SK-N-SH (cell line): ENCODE measurements at regions not wholly inside any gene's neighbourhood (a gene's known extent, or its start where the extent isn't known, plus 50 kb on each side); places are given as distances from the start of the nearest gene placed in this dataset.

Experiments used
- CTCF ChIA-PET: fragments of 300-600, 350-600 bp; formaldehyde crosslinking; extraction: SDS; loops from one replicate; lab custom pipeline; 2021; lab: Yijun Ruan, JAX
- POLR2A ChIA-PET: fragments of 350-600 bp; sonication (Branson Sonifier 250); formaldehyde crosslinking; extraction: SDS; loops from one replicate; lab custom pipeline; 2020; ENCODE audit warnings: antibody characterized with exemption, inconsistent platforms; lab: Yijun Ruan, JAX
- DNase-seq: peaks from one replicate; pipeline ENCODE4 v3.0.0; 2012
- H2AFZ ChIP-seq: fragments of 200-600 bp; sonication (generic); 2 replicates; pipeline ENCODE4 v1.8.1; 2016; ENCODE audit warnings: antibody characterized with exemption, mild to moderate bottlenecking, low read depth
- H3F3A ChIP-seq: fragments of 200-600 bp; sonication (generic); replicated peaks from 2 replicates; pipeline ENCODE3; 2016; ENCODE audit warnings: antibody characterized with exemption, mild to moderate bottlenecking; ENCODE audit not compliant: insufficient read depth
- H3K27ac ChIP-seq, 2 experiments: fragments of 200-500 bp in 1 of 2; fragments of 200-600 bp in 1 of 2; sonication (Bioruptor generic) in 1 of 2; sonication (generic), shearing (Covaris generic) in 1 of 2; 2 replicates each; pipeline versions ENCODE4 v1.5.1 to v1.6.1; 2014 to 2016; ENCODE audit warnings: low read depth in 2 of 2, inconsistent platforms in 1 of 2, low read length in 1 of 2, mild to moderate bottlenecking in 1 of 2, mixed read lengths in 1 of 2
- H3K27me3 ChIP-seq: fragments of 200-600 bp; sonication (generic), shearing (Covaris generic); 2 replicates; pipeline ENCODE4 v1.6.1; 2016; ENCODE audit warnings: mixed run types; ENCODE audit not compliant: insufficient read depth
- H3K36me3 ChIP-seq, 2 experiments: fragments of 200-500 bp in 1 of 2; fragments of 200-600 bp in 1 of 2; sonication (Bioruptor generic) in 1 of 2; sonication (generic) in 1 of 2; replicated peaks in 1 of 2; 2 replicates each; pipeline versions ENCODE3 to v1.5.1; 2014 to 2016; ENCODE audit warnings: low read length in 1 of 2, mild to moderate bottlenecking in 1 of 2; ENCODE audit not compliant: insufficient read depth in 2 of 2, control insufficient read depth in 1 of 2
- H3K4me1 ChIP-seq, 2 experiments: fragments of 200-500 bp in 1 of 2; fragments of 200-600 bp in 1 of 2; sonication (Bioruptor generic) in 1 of 2; sonication (generic), shearing (Covaris generic) in 1 of 2; 2 replicates each; pipeline versions ENCODE4 v1.5.1 to v1.6.1; 2014 to 2016; ENCODE audit warnings: low read depth in 1 of 2, low read length in 1 of 2, mixed run types in 1 of 2; ENCODE audit not compliant: insufficient read depth in 2 of 2, control insufficient read depth in 1 of 2
- H3K4me2 ChIP-seq: fragments of 200-600 bp; sonication (generic), shearing (Covaris generic); 2 replicates; pipeline ENCODE4 v1.6.1; 2017; ENCODE audit warnings: mixed run types
- H3K4me3 ChIP-seq, 2 experiments: fragments of 200-500 bp in 1 of 2; fragments of 200-600 bp in 1 of 2; sonication (Bioruptor generic) in 1 of 2; sonication (generic), shearing (Covaris generic) in 1 of 2; 2 replicates each; pipeline versions ENCODE4 v1.5.1 to v1.8.1; 2014 to 2016; ENCODE audit warnings: low read depth in 2 of 2, inconsistent platforms in 1 of 2, low read length in 1 of 2, mild to moderate bottlenecking in 1 of 2, mixed read lengths in 1 of 2, moderate library complexity in 1 of 2
- H3K79me2 ChIP-seq: fragments of 200-600 bp; sonication (generic); 2 replicates; pipeline ENCODE4 v1.8.1; 2017; ENCODE audit warnings: mild to moderate bottlenecking; ENCODE audit not compliant: insufficient read depth
- H3K9ac ChIP-seq: fragments of 200-600 bp; sonication (generic); 2 replicates; pipeline ENCODE4 v1.6.1; 2017; ENCODE audit warnings: mixed run types
- H3K9me2 ChIP-seq: fragments of 200-600 bp; sonication (generic); 2 replicates; pipeline ENCODE4 v1.6.1; 2017; ENCODE audit warnings: mixed run types
- H3K9me3 ChIP-seq: fragments of 200-600 bp; sonication (generic); 2 replicates; pipeline ENCODE4 v1.6.1; 2017; ENCODE audit warnings: mixed run types, mild to moderate bottlenecking, moderate library complexity
- H4K20me1 ChIP-seq: fragments of 200-600 bp; sonication (generic); 2 replicates; pipeline ENCODE4 v1.6.1; 2017; ENCODE audit warnings: mild to moderate bottlenecking, mixed run types; ENCODE audit not compliant: insufficient read depth
- CHD2 ChIP-seq: fragments of 150-350 bp; IDR thresholded peaks from 2 replicates; pipeline ENCODE4 v1.6.1; 2018; ENCODE audit warnings: low read length; ENCODE audit not compliant: partially characterized antibody
- ELF1 ChIP-seq: IDR thresholded peaks from 2 replicates; pipeline ENCODE4 v1.4.0; 2012
- EP300 ChIP-seq, 2 experiments: IDR thresholded peaks; 2 replicates each; pipeline versions ENCODE4 v1.4.0 to v1.6.1; 2012; ENCODE audit warnings: borderline replicate concordance in 1 of 2, low read depth in 1 of 2, low read length in 1 of 2
- EZH2phosphoT487 ChIP-seq: fragments of 200-600 bp; sonication (generic); IDR thresholded peaks from 2 replicates; pipeline ENCODE4 v1.6.1; 2017; ENCODE audit warnings: low read depth, mixed run types, mild to moderate bottlenecking, antibody characterized with exemption, moderate library complexity, borderline replicate concordance
- FOXM1 ChIP-seq: IDR thresholded peaks from 2 replicates; pipeline ENCODE4 v1.4.0; 2012; ENCODE audit warnings: low read depth, mild to moderate bottlenecking
- GABPA ChIP-seq: IDR thresholded peaks from 2 replicates; pipeline ENCODE4 v1.4.0; 2012; ENCODE audit warnings: low read depth, mild to moderate bottlenecking
- GATA2 ChIP-seq: sonication (generic); formaldehyde crosslinking; IDR thresholded peaks from 2 replicates; pipeline ENCODE4 v1.5.0; 2020; ENCODE audit warnings: mild to moderate bottlenecking, missing genetic modification reagents
- MEF2A ChIP-seq: IDR thresholded peaks from 2 replicates; pipeline ENCODE4 v1.4.0; 2012; ENCODE audit warnings: low read depth, borderline replicate concordance
- NFIC ChIP-seq: IDR thresholded peaks from 2 replicates; pipeline ENCODE4 v1.4.0; 2012; ENCODE audit warnings: borderline replicate concordance
- NRF1 ChIP-seq: IDR thresholded peaks from 2 replicates; pipeline ENCODE4 v1.6.1; 2012; ENCODE audit warnings: low read depth, mild to moderate bottlenecking, low read length
- PBX3 ChIP-seq: IDR thresholded peaks from 2 replicates; pipeline ENCODE4; 2012
- REST ChIP-seq: IDR thresholded peaks from 2 replicates; pipeline ENCODE4 v1.6.1; 2012; ENCODE audit warnings: mild to moderate bottlenecking, low read depth, low read length, moderate library complexity
- RFX5 ChIP-seq: IDR thresholded peaks from 2 replicates; pipeline ENCODE4 v1.6.1; 2012; ENCODE audit warnings: mild to moderate bottlenecking, improper control_type of control experiment, low read length
- RXRA ChIP-seq: IDR thresholded peaks from 2 replicates; pipeline ENCODE4 v1.4.0; 2012; ENCODE audit warnings: low read depth, mild to moderate bottlenecking, borderline replicate concordance
- SIN3A ChIP-seq: IDR thresholded peaks from 2 replicates; pipeline ENCODE4 v1.6.1; 2012; ENCODE audit warnings: low read depth, mild to moderate bottlenecking, low read length, moderate library complexity, borderline replicate concordance
- SMC3 ChIP-seq: IDR thresholded peaks from 2 replicates; pipeline ENCODE4 v1.6.1; 2012; ENCODE audit warnings: low read depth, low read length, improper control_type of control experiment
- TAF1 ChIP-seq: IDR thresholded peaks from 2 replicates; pipeline ENCODE4 v1.6.1; 2012; ENCODE audit warnings: low read depth, mild to moderate bottlenecking, low read length, moderate library complexity, borderline replicate concordance
- YY1 ChIP-seq: IDR thresholded peaks from 2 replicates; pipeline ENCODE4 v1.4.0; 2012; ENCODE audit warnings: low read depth, mild to moderate bottlenecking
- WGBS: methylation state at CpG from one replicate; pipeline ENCODE4 v1.1.6; 2017; ENCODE audit warnings: low lambda C conversion rate; 5-methylcytosine and 5-hydroxymethylcytosine counted together
- TF ChIP-seq, protein P1 (sequence below): fragments of 150-350 bp; IDR thresholded peaks from 2 replicates; pipeline ENCODE4 v1.6.1; 2016; ENCODE audit warnings: mild to moderate bottlenecking, low read depth, low read length
- TF ChIP-seq, protein P2 (sequence below): fragments of 200-600 bp; sonication (generic); IDR thresholded peaks from 2 replicates; pipeline ENCODE4 v1.6.1; 2017; ENCODE audit warnings: antibody characterized with exemption, mild to moderate bottlenecking, moderate library complexity

DNA sequence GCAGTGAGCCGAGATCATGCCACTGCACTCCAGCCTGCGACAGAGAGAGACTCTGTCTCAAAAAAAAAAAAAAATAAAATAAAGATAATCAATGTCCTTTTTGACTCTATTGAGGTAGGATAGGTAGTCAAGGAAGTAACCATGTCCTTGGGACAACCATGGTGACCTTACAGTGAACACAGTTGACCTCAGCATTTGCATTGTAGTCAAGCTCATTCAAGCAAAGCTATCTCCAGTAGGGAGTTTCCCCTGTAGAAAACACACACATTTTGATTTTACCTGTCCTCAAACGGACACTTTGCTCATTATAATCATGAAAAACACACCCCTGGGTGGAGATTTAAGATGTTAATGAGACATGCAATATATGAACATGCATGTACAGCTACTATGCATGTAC is 171.7 kb downstream of the KIF20B start:
- no peak for DNase-seq
- no peaks in the 10 kb centered on the region for H3F3A ChIP-seq
- H3K27ac ChIP-seq: no peak overlapping the region
- ChIA-PET POLR2A (no interaction called here), CTCF (no interaction called here)
- H3K79me2 ChIP-seq: no peaks in the 10 kb centered on the region
- H2AFZ ChIP-seq: no peak overlapping the region
- no peaks in the 10 kb centered on the region; a peak in 1 of 4 replicates for H3K4me1 ChIP-seq
- TF ChIP-seq RXRA: no peak
- no peak for TF ChIP-seq PBX3
- TF ChIP-seq YY1: no peak
- TF ChIP-seq FOXM1: no peak
- TF ChIP-seq EP300 (IDR thresholded peaks at IDR 0.05; ENCODE audit: borderline replicate concordance in 1 of 2, low read depth in 1 of 2, low read length in 1 of 2): no peak
- no peak for TF ChIP-seq GATA2 (CRISPR knock-in tag)
- TF ChIP-seq, protein P1, sequence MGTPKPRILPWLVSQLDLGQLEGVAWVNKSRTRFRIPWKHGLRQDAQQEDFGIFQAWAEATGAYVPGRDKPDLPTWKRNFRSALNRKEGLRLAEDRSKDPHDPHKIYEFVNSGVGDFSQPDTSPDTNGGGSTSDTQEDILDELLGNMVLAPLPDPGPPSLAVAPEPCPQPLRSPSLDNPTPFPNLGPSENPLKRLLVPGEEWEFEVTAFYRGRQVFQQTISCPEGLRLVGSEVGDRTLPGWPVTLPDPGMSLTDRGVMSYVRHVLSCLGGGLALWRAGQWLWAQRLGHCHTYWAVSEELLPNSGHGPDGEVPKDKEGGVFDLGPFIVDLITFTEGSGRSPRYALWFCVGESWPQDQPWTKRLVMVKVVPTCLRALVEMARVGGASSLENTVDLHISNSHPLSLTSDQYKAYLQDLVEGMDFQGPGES: no peak
- TF ChIP-seq, protein P2, sequence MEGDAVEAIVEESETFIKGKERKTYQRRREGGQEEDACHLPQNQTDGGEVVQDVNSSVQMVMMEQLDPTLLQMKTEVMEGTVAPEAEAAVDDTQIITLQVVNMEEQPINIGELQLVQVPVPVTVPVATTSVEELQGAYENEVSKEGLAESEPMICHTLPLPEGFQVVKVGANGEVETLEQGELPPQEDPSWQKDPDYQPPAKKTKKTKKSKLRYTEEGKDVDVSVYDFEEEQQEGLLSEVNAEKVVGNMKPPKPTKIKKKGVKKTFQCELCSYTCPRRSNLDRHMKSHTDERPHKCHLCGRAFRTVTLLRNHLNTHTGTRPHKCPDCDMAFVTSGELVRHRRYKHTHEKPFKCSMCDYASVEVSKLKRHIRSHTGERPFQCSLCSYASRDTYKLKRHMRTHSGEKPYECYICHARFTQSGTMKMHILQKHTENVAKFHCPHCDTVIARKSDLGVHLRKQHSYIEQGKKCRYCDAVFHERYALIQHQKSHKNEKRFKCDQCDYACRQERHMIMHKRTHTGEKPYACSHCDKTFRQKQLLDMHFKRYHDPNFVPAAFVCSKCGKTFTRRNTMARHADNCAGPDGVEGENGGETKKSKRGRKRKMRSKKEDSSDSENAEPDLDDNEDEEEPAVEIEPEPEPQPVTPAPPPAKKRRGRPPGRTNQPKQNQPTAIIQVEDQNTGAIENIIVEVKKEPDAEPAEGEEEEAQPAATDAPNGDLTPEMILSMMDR: no peak
- TF ChIP-seq RFX5: no peak
- TF ChIP-seq NFIC: no peak
- TF ChIP-seq EZH2phosphoT487: no peak
- TF ChIP-seq MEF2A: no peak
- TF ChIP-seq SMC3: no peak
- no peak for TF ChIP-seq SIN3A
- TF ChIP-seq CHD2: no peak
- no peak for TF ChIP-seq NRF1
- TF ChIP-seq GABPA: no peak
- TF ChIP-seq REST: no peak
- TF ChIP-seq TAF1: no peak
- TF ChIP-seq ELF1: no peak
- H3K9me3 ChIP-seq: no peaks in the 10 kb centered on the region
- no peaks in the 10 kb centered on the region for H3K9me2 ChIP-seq
- 4% methylated on average over 3 of the region's 3 CpGs for WGBS
- H4K20me1 ChIP-seq: no peaks in the 10 kb centered on the region
- no peaks in the 10 kb centered on the region for H3K27me3 ChIP-seq
- no peak overlapping the region for H3K9ac ChIP-seq
- H3K36me3 ChIP-seq: no peaks in the 10 kb centered on the region
- H3K4me2 ChIP-seq: no peak overlapping the region
- no peak overlapping the region for H3K4me3 ChIP-seq
